ENCODE measurements at regions not wholly inside any gene's neighbourhood (a gene's known extent, or its start where the extent isn't known, plus 50 kb on each side); places are given as distances from the start of the nearest gene placed in this dataset.

GRCh38 chr16:48905632-48906505 is 295.9 kb upstream of the N4BP1 start:
- H3K4me3 Mint-ChIP-seq: no peak overlapping the region
- no peaks in the 10 kb centered on the region for H3K27me3 Mint-ChIP-seq
- Histone ChIP-seq H3K4me3 (ENCODE audit: control extremely low read depth in 1 of 5, extremely low read depth in 1 of 5, insufficient read depth in 1 of 5, low read depth in 2 of 5, low read length in 4 of 5) (no peak overlapping the region), H3K36me3 (replicated peaks in 1 of 2; ENCODE audit: control extremely low read depth in 1 of 2, control insufficient read depth in 1 of 2, extremely low read depth in 1 of 2, insufficient read depth in 2 of 2, low read length in 1 of 2) (no peaks in the 10 kb centered on the region), H3K4me2 (replicated peaks; ENCODE audit: low read depth, low read length, poor library complexity, severe bottlenecking) (no peak overlapping the region), H3K9ac (ENCODE audit: low read length) (no peak overlapping the region), H3K27me3 (replicated peaks in 1 of 4; ENCODE audit: control extremely low read depth in 1 of 4, control insufficient read depth in 3 of 4, insufficient read depth in 4 of 4, low read length in 3 of 4) (no peaks in the 10 kb centered on the region), H4K20me1 (ENCODE audit: control insufficient read depth, insufficient read depth, low read length, poor library complexity, severe bottlenecking) (no peaks in the 10 kb centered on the region), H3K79me2 (ENCODE audit: control insufficient read depth, insufficient read depth, low read length) (no peaks in the 10 kb centered on the region), H2AFZ (ENCODE audit: insufficient read depth, low read depth, low read length, poor library complexity, severe bottlenecking) (no peak overlapping the region), H3K9me3 (ENCODE audit: control extremely low read depth in 1 of 3, control insufficient read depth in 2 of 3, insufficient read depth in 1 of 3, low read length in 2 of 3) (peaks cover 0 to 10% (median 0%) of the 10 kb centered on the region in 3 donors), H3K4me1 (ENCODE audit: control insufficient read depth in 2 of 2, insufficient read depth in 2 of 2, low read length in 2 of 2) (no peaks in the 10 kb centered on the region), H3K27ac (ENCODE audit: low read length in 2 of 2) (no peak overlapping the region)
- H3K4me1 Mint-ChIP-seq: no peaks in the 10 kb centered on the region
- H3K27ac Mint-ChIP-seq: no peak overlapping the region
- DNase-seq (no peak), ATAC-seq (ENCODE audit: low read depth) (no peak)
- 80% methylated on average over 13 of the region's 22 CpGs for WGBS (ENCODE audit: insufficient coverage)
- ChIA-PET POLR2A (no interaction called here), CTCF (no interaction called here)
- TF ChIP-seq EZH2 (IDR thresholded peaks at IDR 0.05; ENCODE audit: borderline replicate concordance, insufficient read depth, low read depth, low read length, poor library complexity, severe bottlenecking) (no peak), CTCF (IDR thresholded peaks at IDR 0.05) (no peak)
- H3K9me3 Mint-ChIP-seq (ENCODE audit: insufficient read depth): no peaks in the 10 kb centered on the region
- intact Hi-C loops (cut with micrococcal nuclease): no loop called here

GRCh38 chr16:48904333-48904732 is 294.4 kb upstream of the N4BP1 start:
- POLR2A ChIA-PET: no interaction called here
- H3K4me2 ChIP-seq (replicated peaks; ENCODE audit: low read depth, low read length, poor library complexity, severe bottlenecking): no peak overlapping the region
- TF ChIP-seq CTCF (IDR thresholded peaks at IDR 0.05): no peak
- no peak for TF ChIP-seq EZH2 (IDR thresholded peaks at IDR 0.05; ENCODE audit: borderline replicate concordance, insufficient read depth, low read depth, low read length, poor library complexity, severe bottlenecking)
- H3K4me1 Mint-ChIP-seq: no peaks in the 10 kb centered on the region
- H3K36me3 ChIP-seq (replicated peaks in 1 of 2; ENCODE audit: control extremely low read depth in 1 of 2, control insufficient read depth in 1 of 2, extremely low read depth in 1 of 2, insufficient read depth in 2 of 2, low read length in 1 of 2): no peaks in the 10 kb centered on the region
- no peaks in the 10 kb centered on the region for H3K27me3 Mint-ChIP-seq
- WGBS (ENCODE audit: insufficient coverage): 68% methylated on average over 4 of the region's 5 CpGs
- intact Hi-C loops (cut with micrococcal nuclease): no loop called here
- no peaks in the 10 kb centered on the region for H3K79me2 ChIP-seq (ENCODE audit: control insufficient read depth, insufficient read depth, low read length)
- CTCF ChIA-PET: no interaction called here
- H3K4me1 ChIP-seq (ENCODE audit: control insufficient read depth in 2 of 2, insufficient read depth in 2 of 2, low read length in 2 of 2): no peaks in the 10 kb centered on the region
- no peak overlapping the region for H3K4me3 ChIP-seq (ENCODE audit: control extremely low read depth in 1 of 5, extremely low read depth in 1 of 5, insufficient read depth in 1 of 5, low read depth in 2 of 5, low read length in 4 of 5)
- no peak overlapping the region for H3K4me3 Mint-ChIP-seq
- H4K20me1 ChIP-seq (ENCODE audit: control insufficient read depth, insufficient read depth, low read length, poor library complexity, severe bottlenecking): no peaks in the 10 kb centered on the region
- H3K27ac ChIP-seq (ENCODE audit: low read length in 2 of 2): no peak overlapping the region
- no peak overlapping the region for H2AFZ ChIP-seq (ENCODE audit: insufficient read depth, low read depth, low read length, poor library complexity, severe bottlenecking)
- H3K9ac ChIP-seq (ENCODE audit: low read length): no peak overlapping the region
- ATAC-seq (ENCODE audit: low read depth): no peak
- no peak overlapping the region for H3K27ac Mint-ChIP-seq
- H3K9me3 Mint-ChIP-seq (ENCODE audit: insufficient read depth): no peaks in the 10 kb centered on the region
- H3K9me3 ChIP-seq (ENCODE audit: control extremely low read depth in 1 of 3, control insufficient read depth in 2 of 3, insufficient read depth in 1 of 3, low read length in 2 of 3): peaks cover 0 to 10% (median 0%) of the 10 kb centered on the region in 3 donors
- no peak for DNase-seq
- no peaks in the 10 kb centered on the region for H3K27me3 ChIP-seq (replicated peaks in 1 of 4; ENCODE audit: control extremely low read depth in 1 of 4, control insufficient read depth in 3 of 4, insufficient read depth in 4 of 4, low read length in 3 of 4)

Data from B cell (primary cell).